Stimulated activated CD4-positive, alpha-beta T cell treated with anti-CD3 and anti-CD28 coated beads, Interleukin-4, amount 100 ng/mL, for 48 hours (primary cell): ENCODE measurements at regions not wholly inside any gene's neighbourhood (a gene's known extent, or its start where the extent isn't known, plus 50 kb on each side); places are given as distances from the start of the nearest gene placed in this dataset.
"Not testable (repeated sequence)": the region's sequence is repeated elsewhere in the genome, so short reads cannot be mapped to it uniquely, and the experiment has no call there.

Experiments used
- DNase-seq, 2 donors: peaks; one replicate each; pipeline ENCODE4 v3.0.0-alpha.2; 2020; ENCODE audit warnings: low read depth in 2 of 2

GRCh38 chr3:15989419-15989818, 185.1 kb upstream of the GALNT15 start:
- DNase-seq, result no peak

- DNase-seq, result not testable (repeated sequence)
These were observed 180.8 kb upstream of the GALNT15 start for GRCh38 chr3:15993660-15994059.

- DNase-seq, result not testable (repeated sequence)
These were observed 178.0 kb upstream of the GALNT15 start for GRCh38 chr3:15996496-15996895.

GRCh38 chr3:15997274-15997943, 177.1 kb upstream of the GALNT15 start:
- no peak for DNase-seq

- DNase-seq, result no peak
These were observed 175.6 kb upstream of the GALNT15 start for GRCh38 chr3:15998911-15999310.

- no peak for DNase-seq
These were observed 169.7 kb upstream of the GALNT15 start for GRCh38 chr3:16004812-16005211.

- no peak for DNase-seq
These were observed 163.1 kb upstream of the GALNT15 start for GRCh38 chr3:16011376-16011775.

- DNase-seq, result no peak
These were observed 162.4 kb upstream of the GALNT15 start for GRCh38 chr3:16012086-16012485.

- DNase-seq, result no peak
These were observed 160.9 kb upstream of the GALNT15 start for GRCh38 chr3:16013568-16013967.

GRCh38 chr3:16021801-16022200, 152.7 kb upstream of the GALNT15 start:
- DNase-seq, result not testable (repeated sequence)

- not testable (repeated sequence) for DNase-seq
These were observed 150.6 kb upstream of the GALNT15 start for GRCh38 chr3:16023881-16024280.

- no peak for DNase-seq
These were observed 149.9 kb upstream of the GALNT15 start for GRCh38 chr3:16024548-16024947.

GRCh38 chr3:16026753-16027152, 147.7 kb upstream of the GALNT15 start:
- DNase-seq, result no peak

- DNase-seq, result no peak
These were observed 145.9 kb upstream of the GALNT15 start for GRCh38 chr3:16028604-16029003.

- DNase-seq, result no peak
These were observed 144.1 kb upstream of the GALNT15 start for GRCh38 chr3:16030342-16030741.

- DNase-seq, result no peak
These were observed 143.0 kb upstream of the GALNT15 start for GRCh38 chr3:16031434-16031833.

- DNase-seq, result no peak
These were observed 140.4 kb upstream of the GALNT15 start for GRCh38 chr3:16033889-16034687.

- no peak for DNase-seq
These were observed 133.5 kb upstream of the GALNT15 start for GRCh38 chr3:16040991-16041390.

- peak; percentile 6 to 20 for DNase-seq
These were observed 125.8 kb upstream of the GALNT15 start for GRCh38 chr3:16048435-16049318.

GRCh38 chr3:16050641-16051467, 123.6 kb upstream of the GALNT15 start:
- DNase-seq, result no peak

GRCh38 chr3:16051691-16052090, 122.8 kb upstream of the GALNT15 start:
- no peak for DNase-seq
